ENCODE measurements at regions not wholly inside any gene's neighbourhood (a gene's known extent, or its start where the extent isn't known, plus 50 kb on each side); places are given as distances from the start of the nearest gene placed in this dataset.

- DNase-seq (ENCODE audit: low read depth, low spot score), result no peak
- no peak overlapping the region for H3K4me3 ChIP-seq (ENCODE audit: low read depth, low read length)
- in situ Hi-C loops (cut with HindIII; ENCODE audit: low sequenced_read_pairs), result no loop called here
- no peak for TF ChIP-seq CTCF (IDR thresholded peaks at IDR 0.05; ENCODE audit: low read depth, low read length)
These were observed 155.5 kb upstream of the EPB41L4A start for GRCh38 chr5:112574536-112574935.

GRCh38 chr5:112576298-112576925, 157.3 kb upstream of the EPB41L4A start:
- TF ChIP-seq CTCF (IDR thresholded peaks at IDR 0.05; ENCODE audit: low read depth, low read length), result no peak
- DNase-seq (ENCODE audit: low read depth, low spot score), result no peak
- in situ Hi-C loops (cut with HindIII; ENCODE audit: low sequenced_read_pairs), result no loop called here

GRCh38 chr5:112579599-112580170, 158.0 kb upstream of the APC start:
- no peak for TF ChIP-seq CTCF (IDR thresholded peaks at IDR 0.05; ENCODE audit: low read depth, low read length)
- no peak overlapping the region for H3K4me3 ChIP-seq (ENCODE audit: low read depth, low read length)
- in situ Hi-C loops (cut with HindIII; ENCODE audit: low sequenced_read_pairs), result no loop called here
- no peak for DNase-seq (ENCODE audit: low read depth, low spot score)

More at GRCh38 chr5:112576298-112576925, 157.3 kb upstream of the EPB41L4A start:
- H3K4me3 ChIP-seq (ENCODE audit: low read depth, low read length), result no peak overlapping the region

GRCh38 chr5:112581811-112582320, 155.8 kb upstream of the APC start:
- in situ Hi-C loops (cut with HindIII; ENCODE audit: low sequenced_read_pairs), result no loop called here
- DNase-seq (ENCODE audit: low read depth, low spot score), result no peak
- no peak overlapping the region for H3K4me3 ChIP-seq (ENCODE audit: low read depth, low read length)
- no peak for TF ChIP-seq CTCF (IDR thresholded peaks at IDR 0.05; ENCODE audit: low read depth, low read length)

GRCh38 chr5:112583166-112583565, 154.5 kb upstream of the APC start:
- in situ Hi-C loops (cut with HindIII; ENCODE audit: low sequenced_read_pairs), result no loop called here
- no peak for TF ChIP-seq CTCF (IDR thresholded peaks at IDR 0.05; ENCODE audit: low read depth, low read length)
- no peak overlapping the region for H3K4me3 ChIP-seq (ENCODE audit: low read depth, low read length)
- no peak for DNase-seq (ENCODE audit: low read depth, low spot score)

GRCh38 chr5:112584781-112585180, 152.9 kb upstream of the APC start:
- no peak overlapping the region for H3K4me3 ChIP-seq (ENCODE audit: low read depth, low read length)
- TF ChIP-seq CTCF (IDR thresholded peaks at IDR 0.05; ENCODE audit: low read depth, low read length), result no peak
- DNase-seq (ENCODE audit: low read depth, low spot score), result no peak
- in situ Hi-C loops (cut with HindIII; ENCODE audit: low sequenced_read_pairs), result no loop called here
